ENCODE measurements at regions not wholly inside any gene's neighbourhood (a gene's known extent, or its start where the extent isn't known, plus 50 kb on each side); places are given as distances from the start of the nearest gene placed in this dataset.

- no peaks in the 10 kb centered on the region for H3K27me3 ChIP-seq (ENCODE audit: insufficient read depth, poor library complexity, severe bottlenecking)
- no peak overlapping the region for H3K27ac ChIP-seq (replicated peaks)
- no peak overlapping the region for H3K4me3 ChIP-seq (replicated peaks; ENCODE audit: insufficient read depth, low read length)
- no peak for DNase-seq (ENCODE audit: low read depth in 1 of 2, low spot score in 1 of 2)
- TF ChIP-seq, protein P1, sequence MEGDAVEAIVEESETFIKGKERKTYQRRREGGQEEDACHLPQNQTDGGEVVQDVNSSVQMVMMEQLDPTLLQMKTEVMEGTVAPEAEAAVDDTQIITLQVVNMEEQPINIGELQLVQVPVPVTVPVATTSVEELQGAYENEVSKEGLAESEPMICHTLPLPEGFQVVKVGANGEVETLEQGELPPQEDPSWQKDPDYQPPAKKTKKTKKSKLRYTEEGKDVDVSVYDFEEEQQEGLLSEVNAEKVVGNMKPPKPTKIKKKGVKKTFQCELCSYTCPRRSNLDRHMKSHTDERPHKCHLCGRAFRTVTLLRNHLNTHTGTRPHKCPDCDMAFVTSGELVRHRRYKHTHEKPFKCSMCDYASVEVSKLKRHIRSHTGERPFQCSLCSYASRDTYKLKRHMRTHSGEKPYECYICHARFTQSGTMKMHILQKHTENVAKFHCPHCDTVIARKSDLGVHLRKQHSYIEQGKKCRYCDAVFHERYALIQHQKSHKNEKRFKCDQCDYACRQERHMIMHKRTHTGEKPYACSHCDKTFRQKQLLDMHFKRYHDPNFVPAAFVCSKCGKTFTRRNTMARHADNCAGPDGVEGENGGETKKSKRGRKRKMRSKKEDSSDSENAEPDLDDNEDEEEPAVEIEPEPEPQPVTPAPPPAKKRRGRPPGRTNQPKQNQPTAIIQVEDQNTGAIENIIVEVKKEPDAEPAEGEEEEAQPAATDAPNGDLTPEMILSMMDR (IDR thresholded peaks at IDR 0.05; ENCODE audit: insufficient read depth, low read length), result no peak
- no peak for TF ChIP-seq GABPA (IDR thresholded peaks at IDR 0.05; ENCODE audit: low read depth)
- TF ChIP-seq SPI1 (IDR thresholded peaks at IDR 0.05; ENCODE audit: borderline replicate concordance, low read depth), result no peak
- TF ChIP-seq, protein P2, sequence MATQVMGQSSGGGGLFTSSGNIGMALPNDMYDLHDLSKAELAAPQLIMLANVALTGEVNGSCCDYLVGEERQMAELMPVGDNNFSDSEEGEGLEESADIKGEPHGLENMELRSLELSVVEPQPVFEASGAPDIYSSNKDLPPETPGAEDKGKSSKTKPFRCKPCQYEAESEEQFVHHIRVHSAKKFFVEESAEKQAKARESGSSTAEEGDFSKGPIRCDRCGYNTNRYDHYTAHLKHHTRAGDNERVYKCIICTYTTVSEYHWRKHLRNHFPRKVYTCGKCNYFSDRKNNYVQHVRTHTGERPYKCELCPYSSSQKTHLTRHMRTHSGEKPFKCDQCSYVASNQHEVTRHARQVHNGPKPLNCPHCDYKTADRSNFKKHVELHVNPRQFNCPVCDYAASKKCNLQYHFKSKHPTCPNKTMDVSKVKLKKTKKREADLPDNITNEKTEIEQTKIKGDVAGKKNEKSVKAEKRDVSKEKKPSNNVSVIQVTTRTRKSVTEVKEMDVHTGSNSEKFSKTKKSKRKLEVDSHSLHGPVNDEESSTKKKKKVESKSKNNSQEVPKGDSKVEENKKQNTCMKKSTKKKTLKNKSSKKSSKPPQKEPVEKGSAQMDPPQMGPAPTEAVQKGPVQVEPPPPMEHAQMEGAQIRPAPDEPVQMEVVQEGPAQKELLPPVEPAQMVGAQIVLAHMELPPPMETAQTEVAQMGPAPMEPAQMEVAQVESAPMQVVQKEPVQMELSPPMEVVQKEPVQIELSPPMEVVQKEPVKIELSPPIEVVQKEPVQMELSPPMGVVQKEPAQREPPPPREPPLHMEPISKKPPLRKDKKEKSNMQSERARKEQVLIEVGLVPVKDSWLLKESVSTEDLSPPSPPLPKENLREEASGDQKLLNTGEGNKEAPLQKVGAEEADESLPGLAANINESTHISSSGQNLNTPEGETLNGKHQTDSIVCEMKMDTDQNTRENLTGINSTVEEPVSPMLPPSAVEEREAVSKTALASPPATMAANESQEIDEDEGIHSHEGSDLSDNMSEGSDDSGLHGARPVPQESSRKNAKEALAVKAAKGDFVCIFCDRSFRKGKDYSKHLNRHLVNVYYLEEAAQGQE (IDR thresholded peaks at IDR 0.05; ENCODE audit: insufficient replicate concordance, low read depth), result no peak
Measured at GRCh38 chr14:98909251-98909944, 362.6 kb downstream of the BCL11B start.

GRCh38 chr14:98910061-98910460 is 361.9 kb downstream of the BCL11B start:
- DNase-seq (ENCODE audit: low read depth in 1 of 2, low spot score in 1 of 2), result no peak
- Histone ChIP-seq H3K27ac (replicated peaks) (no peak overlapping the region), H3K4me3 (replicated peaks; ENCODE audit: insufficient read depth, low read length) (no peak overlapping the region), H3K27me3 (ENCODE audit: insufficient read depth, poor library complexity, severe bottlenecking) (no peaks in the 10 kb centered on the region)
- no peak for TF ChIP-seq POLR2AphosphoS5 (IDR thresholded peaks at IDR 0.05; ENCODE audit: low read depth)
- TF ChIP-seq, protein P2 (IDR thresholded peaks at IDR 0.05; ENCODE audit: insufficient replicate concordance, low read depth), result no peak
- TF ChIP-seq GABPA (IDR thresholded peaks at IDR 0.05; ENCODE audit: low read depth), result no peak
- TF ChIP-seq SPI1 (IDR thresholded peaks at IDR 0.05; ENCODE audit: borderline replicate concordance, low read depth), result no peak
- TF ChIP-seq, protein P1 (IDR thresholded peaks at IDR 0.05; ENCODE audit: insufficient read depth, low read length), result no peak

DNA sequence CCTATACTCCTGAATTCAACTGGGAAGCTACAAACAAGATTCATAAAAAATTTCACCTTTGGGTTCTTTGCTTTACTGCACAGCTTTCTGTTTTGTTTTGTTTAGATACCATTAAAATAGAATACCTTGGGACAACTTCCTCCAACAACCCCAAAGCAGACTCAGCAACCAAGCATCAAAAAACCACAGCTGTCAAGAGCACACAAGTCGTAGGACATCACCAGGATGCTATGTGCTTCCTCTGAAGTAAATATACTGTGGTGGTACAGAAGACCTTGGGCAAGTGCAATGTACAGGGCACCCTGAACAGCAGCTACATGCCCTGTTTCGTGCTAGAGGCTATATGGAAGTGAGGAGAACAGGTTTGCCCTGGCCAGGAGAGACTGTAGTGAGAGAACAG is 359.3 kb downstream of the BCL11B start:
- TF ChIP-seq, protein P2 (IDR thresholded peaks at IDR 0.05; ENCODE audit: insufficient replicate concordance, low read depth), result no peak
- TF ChIP-seq POLR2AphosphoS5 (IDR thresholded peaks at IDR 0.05; ENCODE audit: low read depth) (no peak), GABPA (IDR thresholded peaks at IDR 0.05; ENCODE audit: low read depth) (no peak), SPI1 (IDR thresholded peaks at IDR 0.05; ENCODE audit: borderline replicate concordance, low read depth) (no peak)
- TF ChIP-seq, protein P1 (IDR thresholded peaks at IDR 0.05; ENCODE audit: insufficient read depth, low read length), result no peak
- no peak overlapping the region for H3K4me3 ChIP-seq (replicated peaks; ENCODE audit: insufficient read depth, low read length)
- no peaks in the 10 kb centered on the region for H3K27me3 ChIP-seq (ENCODE audit: insufficient read depth, poor library complexity, severe bottlenecking)
- no peak overlapping the region for H3K27ac ChIP-seq (replicated peaks)
- DNase-seq (ENCODE audit: low read depth in 1 of 2, low spot score in 1 of 2), result no peak
